Fibroblast of lung (primary cell): ENCODE measurements at regions not wholly inside any gene's neighbourhood (a gene's known extent, or its start where the extent isn't known, plus 50 kb on each side); places are given as distances from the start of the nearest gene placed in this dataset.

ENCODE experiments used
- DNase-seq, 2 donors: peaks; one replicate each; pipeline versions ENCODE4 v3.0.0 to v3.0.0-alpha.2; 2010; ENCODE audit warnings: low read depth in 2 of 2
- H2AFZ ChIP-seq: 2 replicates; pipeline ENCODE4 v1.5.1; 2012; ENCODE audit warnings: low read length, control low read depth, inconsistent platforms
- H3K27ac ChIP-seq: 2 replicates; pipeline ENCODE4 v1.5.1; 2011; ENCODE audit warnings: low read length, control low read depth; ENCODE audit not compliant: insufficient read depth
- H3K27me3 ChIP-seq: 2 replicates; pipeline ENCODE4 v1.5.1; 2011; ENCODE audit warnings: mild to moderate bottlenecking, low read length; ENCODE audit not compliant: control insufficient read depth, insufficient read depth
- H3K36me3 ChIP-seq: 2 replicates; pipeline ENCODE4 v1.5.1; 2011; ENCODE audit warnings: low read length; ENCODE audit not compliant: control insufficient read depth, insufficient read depth
- H3K4me1 ChIP-seq: 2 replicates; pipeline ENCODE4 v1.5.1; 2011; ENCODE audit warnings: low read length; ENCODE audit not compliant: control insufficient read depth, insufficient read depth; ENCODE audit errors: extremely low read depth
- H3K4me2 ChIP-seq: 2 replicates; pipeline ENCODE4 v1.5.1; 2011; ENCODE audit warnings: low read length, control low read depth; ENCODE audit not compliant: insufficient read depth; ENCODE audit errors: extremely low read depth
- H3K4me3 ChIP-seq, 4 experiments: fragments of 200-600 bp in 1 of 4; sonication (generic) in 1 of 4; replicated peaks in 1 of 4; 2 replicates each; pipeline ENCODE4 v1.5.1; 2011 to 2016; ENCODE audit warnings: low read length in 4 of 4, low read depth in 3 of 4, mild to moderate bottlenecking in 3 of 4, control low read depth in 2 of 4, inconsistent platforms in 1 of 4, mixed read lengths in 1 of 4; ENCODE audit not compliant: insufficient read depth in 1 of 4; ENCODE audit errors: control extremely low read depth in 1 of 4
- H3K79me2 ChIP-seq: 2 replicates; pipeline ENCODE4 v1.5.1; 2012; ENCODE audit warnings: mild to moderate bottlenecking, low read length, inconsistent platforms; ENCODE audit not compliant: control insufficient read depth, insufficient read depth
- H3K9ac ChIP-seq: 2 replicates; pipeline ENCODE4 v1.5.1; 2011; ENCODE audit warnings: mild to moderate bottlenecking, low read length, control low read depth; ENCODE audit not compliant: insufficient read depth
- H3K9me3 ChIP-seq: 2 replicates; pipeline ENCODE4 v1.5.1; 2012; ENCODE audit warnings: low read depth, low read length; ENCODE audit not compliant: control insufficient read depth, insufficient read depth
- H4K20me1 ChIP-seq: 2 replicates; pipeline ENCODE4 v1.5.1; 2011; ENCODE audit warnings: low read length; ENCODE audit not compliant: control insufficient read depth, insufficient read depth; ENCODE audit errors: extremely low read depth
- CTCF ChIP-seq, 2 donors: IDR thresholded peaks in 1 of 2; conservative IDR thresholded peaks in 1 of 2; 1 replicate in 1 of 2; 2 replicates in 1 of 2; pipeline ENCODE4 v1.5.1; 2011 to 2012; ENCODE audit warnings: low read length in 2 of 2, control low read depth in 1 of 2, inconsistent platforms in 1 of 2, low read depth in 1 of 2, mild to moderate bottlenecking in 1 of 2
- EZH2 ChIP-seq: IDR thresholded peaks from 2 replicates; pipeline ENCODE4 v1.5.1; 2012; ENCODE audit warnings: low read length, control low read depth, mild to moderate bottlenecking; ENCODE audit errors: missing control alignments

GRCh38 chr7:20896996-20897395 is 110.3 kb upstream of the SP8 start:
- TF ChIP-seq CTCF (conservative IDR thresholded peaks at IDR 0.05 in 1 of 2, IDR thresholded peaks at IDR 0.05 in 1 of 2; ENCODE audit: low read depth in 1 of 2, low read length in 2 of 2) (no peak), EZH2 (no peak)
- Histone ChIP-seq H3K4me1 (no peaks in the 10 kb centered on the region), H2AFZ (no peak overlapping the region), H3K4me3 (no peak overlapping the region), H3K9ac (no peak overlapping the region), H3K27me3 (no peaks in the 10 kb centered on the region), H3K36me3 (no peaks in the 10 kb centered on the region), H3K27ac (no peak overlapping the region), H3K4me2 (no peak overlapping the region), H3K9me3 (no peaks in the 10 kb centered on the region), H4K20me1 (no peaks in the 10 kb centered on the region), H3K79me2 (no peaks in the 10 kb centered on the region)
- DNase-seq: no peak

GRCh38 chr7:20906801-20907453 is 120.2 kb upstream of the SP8 start:
- no peaks in the 10 kb centered on the region for H3K4me1 ChIP-seq
- no peak overlapping the region for H3K4me3 ChIP-seq
- no peak for DNase-seq
- no peak for TF ChIP-seq CTCF (conservative IDR thresholded peaks at IDR 0.05 in 1 of 2, IDR thresholded peaks at IDR 0.05 in 1 of 2; ENCODE audit: low read depth in 1 of 2, low read length in 2 of 2)
- TF ChIP-seq EZH2: no peak
- no peak overlapping the region for H2AFZ ChIP-seq
- H3K9me3 ChIP-seq: no peaks in the 10 kb centered on the region
- H3K9ac ChIP-seq: no peak overlapping the region
- H3K36me3 ChIP-seq: no peaks in the 10 kb centered on the region
- no peaks in the 10 kb centered on the region for H4K20me1 ChIP-seq
- no peaks in the 10 kb centered on the region for H3K27me3 ChIP-seq
- H3K79me2 ChIP-seq: no peaks in the 10 kb centered on the region
- no peak overlapping the region for H3K4me2 ChIP-seq
- no peak overlapping the region for H3K27ac ChIP-seq

- Histone ChIP-seq H3K9me3 (no peaks in the 10 kb centered on the region), H3K4me1 (no peaks in the 10 kb centered on the region), H3K4me2 (no peak overlapping the region), H3K9ac (no peak overlapping the region), H3K79me2 (no peaks in the 10 kb centered on the region), H2AFZ (no peak overlapping the region), H4K20me1 (no peaks in the 10 kb centered on the region), H3K27ac (no peak overlapping the region), H3K4me3 (no peak overlapping the region), H3K27me3 (no peaks in the 10 kb centered on the region), H3K36me3 (no peaks in the 10 kb centered on the region)
- DNase-seq: no peak
- TF ChIP-seq EZH2 (no peak), CTCF (conservative IDR thresholded peaks at IDR 0.05 in 1 of 2, IDR thresholded peaks at IDR 0.05 in 1 of 2; ENCODE audit: low read depth in 1 of 2, low read length in 2 of 2) (no peak)
Observed at GRCh38 chr7:20911081-20911480, 124.4 kb upstream of the SP8 start.
